ENCODE measurements at regions not wholly inside any gene's neighbourhood (a gene's known extent, or its start where the extent isn't known, plus 50 kb on each side); places are given as distances from the start of the nearest gene placed in this dataset.

DNA sequence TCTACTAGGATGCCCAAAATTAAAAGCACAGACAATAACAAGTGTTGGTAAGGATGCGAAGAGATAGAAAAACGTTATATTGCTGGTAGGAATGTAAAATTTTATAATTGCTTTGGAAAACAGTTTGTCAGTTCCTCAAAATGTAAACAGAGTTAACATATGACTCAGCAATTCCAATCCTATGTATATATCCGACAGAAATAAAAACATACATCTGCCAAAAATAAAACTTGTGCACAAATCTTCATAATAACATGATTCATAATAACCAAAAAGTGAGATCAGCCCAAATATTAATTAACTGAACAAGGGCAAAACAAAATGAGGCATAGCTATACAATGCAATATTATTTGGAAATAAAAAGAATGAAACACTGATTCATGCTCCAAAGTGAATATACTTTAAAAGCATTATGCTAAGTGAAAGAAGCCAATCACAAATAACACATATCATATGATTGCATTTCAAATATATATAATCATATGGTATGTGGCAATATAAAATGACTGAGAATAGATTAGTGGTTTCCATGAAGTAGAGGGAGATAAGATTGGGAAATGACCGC lies 609.3 kb downstream of the IGSF11 start:
- no peak for DNase-seq (ENCODE audit: extremely low spot score)
- POLR2A ChIA-PET = no interaction called here
- TF ChIP-seq, protein P1, sequence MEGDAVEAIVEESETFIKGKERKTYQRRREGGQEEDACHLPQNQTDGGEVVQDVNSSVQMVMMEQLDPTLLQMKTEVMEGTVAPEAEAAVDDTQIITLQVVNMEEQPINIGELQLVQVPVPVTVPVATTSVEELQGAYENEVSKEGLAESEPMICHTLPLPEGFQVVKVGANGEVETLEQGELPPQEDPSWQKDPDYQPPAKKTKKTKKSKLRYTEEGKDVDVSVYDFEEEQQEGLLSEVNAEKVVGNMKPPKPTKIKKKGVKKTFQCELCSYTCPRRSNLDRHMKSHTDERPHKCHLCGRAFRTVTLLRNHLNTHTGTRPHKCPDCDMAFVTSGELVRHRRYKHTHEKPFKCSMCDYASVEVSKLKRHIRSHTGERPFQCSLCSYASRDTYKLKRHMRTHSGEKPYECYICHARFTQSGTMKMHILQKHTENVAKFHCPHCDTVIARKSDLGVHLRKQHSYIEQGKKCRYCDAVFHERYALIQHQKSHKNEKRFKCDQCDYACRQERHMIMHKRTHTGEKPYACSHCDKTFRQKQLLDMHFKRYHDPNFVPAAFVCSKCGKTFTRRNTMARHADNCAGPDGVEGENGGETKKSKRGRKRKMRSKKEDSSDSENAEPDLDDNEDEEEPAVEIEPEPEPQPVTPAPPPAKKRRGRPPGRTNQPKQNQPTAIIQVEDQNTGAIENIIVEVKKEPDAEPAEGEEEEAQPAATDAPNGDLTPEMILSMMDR (IDR thresholded peaks at IDR 0.05; ENCODE audit: control extremely low read depth, extremely low read depth, low read depth, missing control alignments) = no peak
- CTCF ChIA-PET = no interaction called here

DNA sequence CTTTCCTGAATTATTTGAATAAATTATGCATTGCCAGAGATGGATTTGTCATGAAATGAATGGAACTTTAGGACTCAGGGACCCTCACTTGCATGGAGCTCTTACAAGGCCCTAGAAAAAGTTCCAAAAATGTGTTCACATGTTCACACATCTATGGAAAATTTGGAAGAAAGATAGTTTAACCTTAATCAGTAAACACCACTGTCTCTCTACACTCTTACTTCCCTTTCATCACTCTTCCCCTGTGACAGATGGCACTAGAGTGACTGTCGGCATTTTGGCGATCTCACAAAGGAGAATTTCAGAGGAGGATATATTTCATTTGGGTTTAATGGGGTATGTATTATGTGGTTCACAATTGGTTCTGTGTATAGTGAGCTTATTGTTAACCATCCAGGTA lies 600.8 kb downstream of the IGSF11 start:
- CTCF ChIA-PET = no interaction called here
- POLR2A ChIA-PET = no interaction called here
- DNase-seq (ENCODE audit: extremely low spot score) = no peak
- TF ChIP-seq, protein P1 (IDR thresholded peaks at IDR 0.05; ENCODE audit: control extremely low read depth, extremely low read depth, low read depth, missing control alignments) = no peak

DNA sequence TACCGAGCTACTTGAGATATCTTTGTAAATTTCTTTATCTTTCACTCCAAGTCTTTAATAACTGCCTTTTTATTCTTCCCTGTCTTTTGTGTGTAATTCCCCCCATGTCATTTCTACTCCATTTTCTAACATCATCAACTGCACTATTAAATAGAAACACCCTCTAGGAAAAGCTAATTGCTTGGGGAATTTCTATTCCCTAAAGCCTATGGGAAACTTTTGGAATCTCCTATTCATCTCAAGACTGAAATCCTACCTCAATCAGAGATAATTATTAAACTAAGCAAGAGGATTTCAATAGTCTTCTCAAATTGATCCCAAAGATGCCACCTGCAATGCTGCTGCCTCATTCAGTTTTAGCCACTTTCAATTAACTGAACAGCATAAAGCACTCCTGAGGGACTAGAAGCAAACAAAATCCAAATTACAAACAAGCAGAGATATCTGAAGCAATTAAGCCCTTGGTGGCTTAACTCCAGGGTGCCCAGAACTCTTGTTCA lies 598.7 kb downstream of the IGSF11 start:
- DNase-seq (ENCODE audit: extremely low spot score) = no peak
- POLR2A ChIA-PET = no interaction called here
- CTCF ChIA-PET = no interaction called here
- TF ChIP-seq, protein P1 (IDR thresholded peaks at IDR 0.05; ENCODE audit: control extremely low read depth, extremely low read depth, low read depth, missing control alignments) = no peak

DNA sequence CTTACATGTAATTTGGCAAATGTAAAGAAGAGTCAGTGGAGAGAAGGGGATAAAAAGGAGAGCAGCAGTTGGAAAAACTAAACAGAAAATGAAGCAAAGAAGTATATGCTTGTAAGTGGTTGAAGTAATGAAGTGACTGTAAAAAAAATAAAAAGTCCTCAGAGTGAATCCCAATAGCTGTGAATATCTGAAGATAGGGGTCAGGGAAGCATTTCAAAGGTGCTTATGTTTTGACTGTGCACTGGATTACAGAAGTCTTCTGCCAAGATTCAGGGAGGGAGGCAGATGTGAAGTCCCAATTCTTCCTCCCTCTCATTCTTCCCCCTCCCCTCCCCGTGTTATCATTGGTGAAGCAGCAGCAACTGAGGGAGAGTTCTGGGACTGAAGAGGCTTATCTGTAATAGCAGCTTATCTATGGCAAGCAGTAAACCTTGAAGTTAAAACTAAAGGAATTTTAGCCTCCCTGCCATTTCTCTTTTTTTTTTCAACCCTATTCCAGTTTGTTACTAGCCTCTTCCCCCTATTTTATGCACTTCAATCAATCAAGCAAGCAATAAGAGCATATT lies 597.9 kb downstream of the IGSF11 start:
- ChIA-PET CTCF (no interaction called here), POLR2A (no interaction called here)
- TF ChIP-seq, protein P1 (IDR thresholded peaks at IDR 0.05; ENCODE audit: control extremely low read depth, extremely low read depth, low read depth, missing control alignments) = no peak
- DNase-seq (ENCODE audit: extremely low spot score) = no peak

DNA sequence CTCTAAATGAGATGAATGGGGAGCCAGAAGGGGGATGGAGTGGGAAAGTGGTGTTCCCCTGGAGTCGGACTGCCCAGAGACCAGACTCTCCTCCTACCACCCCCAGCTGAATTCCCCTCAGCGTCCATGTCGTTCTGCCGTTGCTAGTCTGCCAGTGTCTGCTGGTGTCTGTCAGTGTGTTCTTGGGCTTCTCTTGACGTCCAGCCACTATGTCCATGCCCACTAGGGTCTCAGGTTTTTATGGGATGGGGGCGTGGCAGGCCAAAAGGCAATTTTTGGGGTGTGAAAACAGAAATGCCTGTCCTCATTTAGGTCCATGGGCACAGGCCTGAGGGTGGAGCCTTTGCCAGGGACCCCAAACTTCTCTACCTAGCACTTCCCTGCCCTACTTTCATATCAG lies 589.6 kb downstream of the IGSF11 start:
- TF ChIP-seq, protein P1 (IDR thresholded peaks at IDR 0.05; ENCODE audit: control extremely low read depth, extremely low read depth, low read depth, missing control alignments) = no peak
- ChIA-PET POLR2A (no interaction called here), CTCF (no interaction called here)
- DNase-seq (ENCODE audit: extremely low spot score) = no peak

DNA sequence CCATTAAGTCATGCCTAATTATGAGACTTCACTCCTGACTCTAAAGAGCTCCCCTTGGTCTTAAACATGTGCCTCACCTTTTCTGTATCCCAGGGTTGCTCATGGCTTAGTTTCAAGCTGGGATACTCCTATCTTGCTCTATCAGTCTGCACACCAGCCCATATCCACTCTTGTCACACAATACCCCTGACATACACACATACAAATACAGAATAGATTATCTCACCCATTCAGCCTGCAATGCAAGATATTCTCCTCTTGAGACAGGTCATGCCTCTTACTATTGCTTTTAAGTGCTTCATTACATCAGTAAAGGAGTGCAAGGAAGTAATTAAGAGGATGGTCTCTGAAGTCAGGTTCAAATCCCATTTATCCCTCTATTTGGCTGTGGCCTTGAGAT lies 587.3 kb downstream of the IGSF11 start:
- CTCF ChIA-PET = interaction anchor here (1.5 kb wide), 1 partner anchor 9 kb away, joined by 3 read pairs; no protein-coding TSS in a partner anchor
- no peak for DNase-seq (ENCODE audit: extremely low spot score)
- POLR2A ChIA-PET = no interaction called here
- TF ChIP-seq, protein P1 (IDR thresholded peaks at IDR 0.05; ENCODE audit: control extremely low read depth, extremely low read depth, low read depth, missing control alignments) = no peak
